GM21447 (cell line): ENCODE measurements at regions not wholly inside any gene's neighbourhood (a gene's known extent, or its start where the extent isn't known, plus 50 kb on each side); places are given as distances from the start of the nearest gene placed in this dataset.
"Not testable (repeated sequence)": the region's sequence is repeated elsewhere in the genome, so short reads cannot be mapped to it uniquely, and the experiment has no call there.

ENCODE experiments used
- ATAC-seq: cut with Tn5 transposase; IDR thresholded peaks from one replicate; pipeline ENCODE4 v1.9.1; 2021; ENCODE audit not compliant: unreplicated experiment

- no peak for ATAC-seq
Measured at GRCh38 chr11:100528872-100529416, 158.1 kb upstream of the ARHGAP42 start.

GRCh38 chr11:100531290-100531689 is 155.8 kb upstream of the ARHGAP42 start:
- ATAC-seq = not testable (repeated sequence)

- no peak for ATAC-seq
Measured at GRCh38 chr11:100536979-100537378, 150.1 kb upstream of the ARHGAP42 start.

GRCh38 chr11:100543386-100543785 is 143.7 kb upstream of the ARHGAP42 start:
- no peak for ATAC-seq

DNA sequence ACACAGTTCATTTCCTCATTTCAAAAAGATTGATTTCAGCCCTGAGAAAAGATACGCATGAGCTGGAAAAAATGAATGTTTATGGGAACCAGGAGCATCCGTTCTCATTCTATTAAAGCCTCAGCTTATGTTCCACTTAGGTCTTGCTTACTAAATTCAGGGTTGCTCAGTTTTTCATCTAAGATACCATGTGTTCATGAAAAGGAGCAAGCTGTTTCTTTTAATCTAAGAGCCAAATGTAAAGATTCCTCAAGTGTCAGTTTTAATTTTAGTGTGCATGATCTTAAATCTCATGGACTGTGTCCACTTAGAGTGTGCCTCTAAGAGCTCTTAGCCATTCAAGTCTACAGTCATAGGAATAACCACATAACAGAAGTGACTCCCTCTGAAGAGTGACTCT is 141.5 kb upstream of the ARHGAP42 start:
- no peak for ATAC-seq

DNA sequence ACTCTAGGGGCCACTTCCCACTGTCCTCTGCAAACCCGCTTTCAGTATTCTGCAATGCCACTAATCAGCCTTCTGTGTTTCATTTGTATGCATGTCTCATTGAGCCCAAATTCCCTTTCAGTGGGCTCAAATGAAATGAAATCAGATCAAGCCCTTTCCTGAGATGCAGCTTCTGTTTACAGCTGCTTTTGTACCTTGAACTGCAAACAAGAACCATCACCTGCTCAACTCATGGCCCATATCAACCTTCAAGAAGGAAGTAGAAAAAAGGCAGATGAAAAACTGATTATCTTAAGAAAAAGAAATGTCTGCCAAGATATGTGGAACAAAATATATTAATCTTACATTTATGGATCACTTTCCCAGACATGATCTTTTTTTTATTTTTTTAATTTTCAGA is 141.1 kb upstream of the ARHGAP42 start:
- ATAC-seq = no peak

DNA sequence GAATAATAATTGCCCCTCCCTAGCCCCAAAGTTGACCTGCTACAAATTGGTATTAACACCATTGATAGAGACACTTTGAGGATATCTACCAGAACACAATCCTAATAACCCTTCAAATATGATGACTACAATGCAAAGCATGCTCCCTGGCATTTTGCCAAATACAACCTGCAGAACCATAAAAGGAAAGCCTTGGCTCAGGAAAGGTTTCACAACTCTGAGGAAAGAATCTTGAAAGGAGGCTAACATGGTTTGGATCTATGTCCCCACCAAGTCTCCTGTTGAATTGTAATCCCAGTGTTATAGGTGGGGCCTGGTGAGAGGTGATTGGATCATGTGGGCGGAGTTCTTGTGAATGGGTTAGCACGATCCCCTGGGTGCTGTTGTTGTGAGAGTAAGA is 140.4 kb upstream of the ARHGAP42 start:
- ATAC-seq = no peak

- no peak for ATAC-seq
Measured at GRCh38 chr11:100550298-100550697, 136.8 kb upstream of the ARHGAP42 start.

GRCh38 chr11:100550912-100551632 is 136.0 kb upstream of the ARHGAP42 start:
- ATAC-seq = no peak

GRCh38 chr11:100555931-100556330 is 131.2 kb upstream of the ARHGAP42 start:
- no peak for ATAC-seq

GRCh38 chr11:100556781-100557180 is 130.3 kb upstream of the ARHGAP42 start:
- no peak for ATAC-seq

DNA sequence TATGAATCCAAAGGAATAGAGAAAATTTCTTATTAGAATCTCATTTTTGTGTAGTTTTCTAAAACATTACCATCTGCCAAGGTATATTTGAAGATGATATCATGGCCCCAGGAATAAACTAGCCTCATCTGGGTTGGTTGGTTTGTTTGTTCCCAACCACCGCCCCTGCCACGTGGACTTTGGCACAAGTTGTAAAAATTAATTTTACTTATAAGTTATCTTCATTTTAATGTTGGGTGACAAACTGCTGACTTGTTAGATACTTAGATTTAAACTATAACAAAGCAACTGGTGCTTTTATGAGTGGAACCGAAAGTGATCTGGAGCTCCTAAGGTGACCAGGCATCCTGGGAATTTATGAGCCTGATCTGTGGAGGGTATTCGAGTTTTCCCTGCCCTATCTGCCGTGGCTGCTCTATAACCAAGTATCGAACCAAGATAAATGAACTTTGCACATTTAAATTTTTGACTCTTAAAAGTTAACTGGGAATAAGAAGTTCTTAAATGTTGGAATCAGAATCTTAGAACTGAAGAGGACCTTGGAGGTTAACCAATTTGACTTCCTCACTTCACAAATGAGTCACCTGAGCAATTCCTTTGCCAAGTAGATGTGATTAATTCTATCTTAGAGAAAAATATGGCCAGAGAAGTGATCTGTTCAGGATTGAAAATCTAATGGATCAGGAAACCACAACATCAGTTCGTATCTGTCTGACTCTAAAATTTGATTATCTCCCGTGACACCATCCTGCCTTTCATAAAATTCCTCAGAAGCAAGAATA is 129.1 kb upstream of the ARHGAP42 start:
- ATAC-seq = no peak

GRCh38 chr11:100560606-100561005 is 126.5 kb upstream of the ARHGAP42 start:
- ATAC-seq = no peak

DNA sequence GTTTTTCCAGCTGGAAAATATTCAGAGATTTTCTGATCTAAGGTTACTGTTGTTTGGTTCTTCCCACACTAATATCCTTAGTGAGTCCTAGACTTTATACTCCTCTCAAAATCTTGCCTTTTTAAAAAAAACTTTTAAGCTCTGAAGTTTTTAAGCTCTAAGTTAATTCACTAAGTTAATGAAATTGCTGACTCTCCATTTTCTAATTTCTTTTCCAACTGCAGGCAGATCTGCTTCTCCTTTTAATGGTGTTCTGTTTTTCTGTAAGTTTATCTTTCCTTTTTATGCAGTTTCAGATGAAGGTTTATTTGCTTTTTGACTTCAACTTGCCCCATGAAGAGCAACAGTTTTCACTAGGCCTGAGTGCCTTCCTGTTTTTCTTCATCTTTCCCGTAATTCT is 125.8 kb upstream of the ARHGAP42 start:
- no peak for ATAC-seq

DNA sequence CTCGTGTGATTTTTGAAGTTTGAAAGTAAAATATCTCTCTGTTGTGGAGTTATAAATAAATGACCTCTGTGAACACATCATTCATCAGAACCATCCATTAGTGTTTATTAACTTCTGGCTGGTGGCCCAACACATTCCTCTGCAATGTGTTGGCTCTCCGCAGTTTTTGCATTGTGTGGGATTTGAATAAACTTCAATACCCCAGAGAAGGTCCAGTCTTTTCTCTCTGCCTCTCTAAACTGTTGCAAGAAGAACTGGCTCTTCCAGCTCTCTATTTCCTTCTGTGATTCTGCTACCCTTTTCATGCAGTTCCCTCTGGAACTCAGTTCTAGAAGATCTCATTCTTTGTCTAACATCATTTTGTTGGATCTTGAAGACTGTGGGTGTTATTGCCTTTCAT is 125.0 kb upstream of the ARHGAP42 start:
- ATAC-seq = no peak

DNA sequence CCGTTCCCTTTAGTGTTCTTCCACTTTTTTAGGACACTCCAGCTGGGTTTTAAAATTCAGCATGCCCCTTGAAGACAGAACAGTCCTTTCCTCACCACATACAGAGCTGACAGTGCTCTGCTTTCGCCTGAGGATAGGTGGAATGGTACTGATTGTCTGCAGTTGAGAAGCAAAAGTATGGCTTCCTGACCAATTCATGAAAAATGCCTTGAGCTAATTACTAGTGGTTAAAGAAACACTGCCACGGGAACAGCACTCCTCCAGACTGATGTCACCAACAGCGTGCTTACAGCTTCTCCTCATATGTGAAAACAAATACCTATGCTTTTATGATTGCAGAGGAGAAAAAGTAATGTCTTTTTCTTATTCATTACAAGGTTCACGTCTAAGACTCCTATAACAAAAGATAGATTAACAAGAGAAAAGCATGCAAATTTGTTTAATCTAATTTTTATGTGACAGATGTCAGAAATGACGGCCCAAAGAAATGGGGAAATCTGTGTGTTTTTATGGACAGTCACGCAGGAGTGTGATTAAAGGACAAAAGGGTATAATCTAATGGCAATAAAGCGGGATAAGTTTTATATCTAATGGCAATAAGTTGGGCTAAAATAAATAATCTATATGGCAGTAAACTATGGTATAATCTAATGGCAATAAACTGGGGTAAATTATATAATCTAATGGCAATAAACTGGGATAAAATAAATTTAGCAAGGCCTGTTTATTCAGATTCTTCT is 123.4 kb upstream of the ARHGAP42 start:
- ATAC-seq = no peak

DNA sequence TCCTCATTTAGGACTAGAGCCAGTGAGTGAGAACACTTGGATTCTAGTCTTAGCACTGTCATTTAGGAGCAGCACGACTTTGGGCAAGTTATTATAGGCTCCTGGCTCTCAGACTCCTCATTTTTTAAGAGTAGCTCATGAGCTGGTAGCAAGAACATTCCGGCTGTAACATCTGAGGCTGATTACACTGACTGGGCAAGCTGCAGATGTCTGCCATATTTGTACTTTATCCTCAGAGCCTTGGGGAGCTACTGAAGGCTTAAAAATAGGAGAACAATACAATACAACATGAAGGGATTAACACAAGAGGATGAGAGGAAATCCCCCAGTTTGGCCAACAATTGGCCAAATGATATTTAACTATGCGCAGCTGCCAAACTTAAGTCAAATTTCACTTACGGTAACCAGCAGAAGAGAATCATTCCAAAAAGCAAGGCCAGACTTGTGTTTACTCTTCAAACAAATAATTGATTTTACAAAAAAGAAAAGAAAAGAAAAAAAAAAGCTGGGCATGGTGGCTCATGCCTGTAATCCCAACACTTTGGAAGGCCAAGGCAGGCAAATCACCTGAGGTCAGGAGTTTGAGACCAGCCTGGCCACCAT is 113.1 kb upstream of the ARHGAP42 start:
- ATAC-seq = no peak

DNA sequence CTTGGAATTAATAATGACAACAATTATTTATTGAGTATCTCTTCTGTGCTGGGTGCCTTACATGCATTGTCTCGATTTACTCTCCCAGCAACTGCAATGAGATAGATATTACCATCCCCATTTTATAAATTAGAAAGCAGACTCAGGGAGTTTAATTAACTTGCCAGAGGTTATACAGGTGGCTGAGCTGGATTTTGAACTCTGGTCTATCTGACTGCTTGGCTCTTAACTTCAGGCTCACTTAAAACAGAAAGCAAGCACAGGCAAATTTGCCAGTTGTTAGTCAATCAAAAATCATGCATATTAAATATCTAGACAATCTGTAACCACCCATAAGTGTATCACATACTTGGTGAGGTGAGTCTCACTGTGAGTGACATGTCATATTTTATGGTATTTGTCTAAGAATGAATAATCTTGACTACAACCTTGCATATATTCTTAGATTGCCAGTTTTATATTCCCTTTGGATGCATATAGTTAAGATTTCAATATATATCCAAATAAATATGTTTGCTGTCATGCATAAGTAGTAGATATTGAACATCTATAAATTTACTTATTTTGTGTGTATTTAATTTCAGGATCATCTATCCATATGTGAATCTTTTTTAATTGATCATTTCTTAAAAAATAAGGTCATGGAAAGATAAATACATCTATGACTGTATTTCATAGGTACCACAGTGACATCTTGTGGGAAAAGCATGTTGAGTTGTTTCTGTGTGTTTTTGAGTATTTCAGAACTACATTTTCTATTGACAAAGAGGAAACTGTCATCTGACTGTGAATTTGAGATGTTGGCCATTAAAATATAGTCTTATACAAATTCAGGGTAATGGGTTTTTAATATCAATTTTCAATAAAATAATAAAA is 112.0 kb upstream of the ARHGAP42 start:
- no peak for ATAC-seq

GRCh38 chr11:100575860-100576717 is 111.0 kb upstream of the ARHGAP42 start:
- ATAC-seq = peak; percentile 88
